Stimulated activated CD4-positive, alpha-beta T cell treated with anti-CD3 and anti-CD28 coated beads, Interleukin-1b, Interleukin-23, amount 100 ng/mL, for 4 hours (primary cell): ENCODE measurements at regions not wholly inside any gene's neighbourhood (a gene's known extent, or its start where the extent isn't known, plus 50 kb on each side); places are given as distances from the start of the nearest gene placed in this dataset.
"Not testable (repeated sequence)": the region's sequence is repeated elsewhere in the genome, so short reads cannot be mapped to it uniquely, and the experiment has no call there.

Experiments
- DNase-seq, 2 donors: peaks; one replicate each; pipeline ENCODE4 v3.0.0-alpha.2; 2020; ENCODE audit warnings: low read depth in 2 of 2

DNA sequence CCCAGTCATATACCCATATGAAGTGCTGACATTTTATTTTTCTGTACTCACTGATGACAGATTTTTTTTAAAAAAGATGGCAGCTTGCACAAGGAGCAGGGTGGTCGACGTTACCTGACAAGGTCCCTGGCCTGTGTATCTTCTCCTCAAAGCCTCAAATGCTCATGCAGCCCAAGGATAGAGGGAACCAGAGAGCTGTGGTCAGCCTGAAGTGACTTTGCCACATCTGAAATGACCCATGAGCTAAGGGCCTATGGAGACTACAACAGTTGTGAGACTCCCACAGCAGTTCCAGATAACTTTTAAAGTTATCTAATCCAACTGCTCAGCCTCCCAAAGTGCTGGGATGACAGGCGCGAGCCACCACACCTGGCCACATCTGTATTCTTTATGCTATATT lies 131.1 kb downstream of the GLUL start:
- no peak for DNase-seq

DNA sequence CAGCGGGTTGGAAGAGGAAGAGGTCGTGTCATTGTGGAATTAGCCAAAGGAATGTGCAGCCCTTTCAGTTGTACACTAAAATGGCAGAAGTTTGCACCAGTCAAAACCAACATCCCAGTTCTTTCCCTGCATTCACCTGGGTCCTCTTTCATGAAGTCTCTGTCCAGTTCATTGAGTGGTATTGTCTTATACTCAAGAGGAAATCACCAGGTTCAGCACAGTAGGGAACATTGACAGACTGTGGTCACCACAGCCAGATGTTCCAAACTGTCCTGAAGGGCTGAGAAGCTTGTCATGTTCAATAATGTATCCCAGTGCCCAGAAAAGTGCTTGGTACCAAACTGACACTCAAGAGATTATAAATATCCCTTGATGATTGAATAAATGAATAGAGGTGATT lies 131.6 kb downstream of the GLUL start:
- DNase-seq, result no peak

DNA sequence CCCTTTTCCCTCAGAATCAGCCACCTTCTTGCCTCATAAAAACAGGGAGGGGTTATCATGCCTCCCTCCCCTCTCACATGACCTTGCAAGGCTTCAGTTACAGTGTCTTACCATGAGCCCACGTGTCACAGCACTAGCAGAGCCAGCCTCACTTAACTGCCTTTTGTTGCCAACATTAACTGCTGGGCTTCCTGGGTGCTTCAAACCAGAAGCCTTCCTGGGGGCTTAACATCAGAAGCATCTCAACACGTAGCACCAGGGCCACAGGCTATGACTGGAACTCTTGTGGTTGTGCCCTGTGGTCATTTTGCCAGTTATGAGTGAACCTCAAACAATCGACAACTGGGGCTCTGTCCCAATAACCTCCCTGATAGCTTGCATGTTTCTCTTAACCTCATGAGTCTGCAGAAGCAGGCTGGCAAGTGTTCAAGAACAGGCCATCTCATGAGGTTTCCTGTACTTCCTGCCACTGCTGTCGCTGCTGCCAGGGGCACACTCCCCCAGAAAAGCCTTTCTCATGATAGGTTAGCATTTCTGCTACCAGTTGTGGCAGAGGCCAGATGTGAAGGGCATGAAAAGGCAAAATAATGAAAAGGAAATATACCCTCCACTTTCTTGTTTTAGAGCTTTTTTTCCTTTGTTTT lies 132.2 kb downstream of the GLUL start:
- DNase-seq, result peak in 1 of 2 donors; percentile 8

DNA sequence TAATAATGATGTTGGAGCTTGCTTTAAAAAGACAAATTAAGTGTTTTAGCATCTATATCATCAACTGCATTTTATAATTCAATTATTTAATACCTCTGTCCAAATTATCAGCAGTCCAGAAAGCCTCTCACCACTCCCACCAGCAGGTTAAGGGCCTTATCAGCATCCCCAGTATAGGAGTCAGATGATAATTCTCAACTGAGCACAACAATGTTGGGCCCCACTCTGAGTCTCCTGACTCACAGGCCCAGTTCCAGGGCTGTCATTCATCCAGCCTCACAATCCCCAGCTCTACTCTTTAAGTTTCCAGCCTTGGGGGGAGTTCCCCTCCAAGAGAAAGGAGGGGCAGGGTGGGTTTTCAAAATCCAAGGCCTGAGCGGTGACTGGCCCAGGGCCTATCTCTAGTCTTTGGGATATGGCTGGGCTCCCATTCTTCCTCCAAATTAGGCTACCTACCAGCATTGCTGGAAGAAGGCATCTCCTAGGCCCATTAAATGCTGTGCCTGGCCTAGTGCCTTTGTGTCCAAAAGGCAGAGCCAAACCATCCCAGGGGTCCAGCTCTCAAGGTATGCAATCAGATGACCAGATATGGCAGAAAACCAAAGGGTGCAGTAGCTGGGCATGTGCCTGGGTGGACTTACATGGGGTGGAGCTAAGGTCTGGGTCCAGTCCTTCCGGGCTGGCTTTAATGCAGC lies 134.1 kb downstream of the GLUL start:
- no peak for DNase-seq

DNA sequence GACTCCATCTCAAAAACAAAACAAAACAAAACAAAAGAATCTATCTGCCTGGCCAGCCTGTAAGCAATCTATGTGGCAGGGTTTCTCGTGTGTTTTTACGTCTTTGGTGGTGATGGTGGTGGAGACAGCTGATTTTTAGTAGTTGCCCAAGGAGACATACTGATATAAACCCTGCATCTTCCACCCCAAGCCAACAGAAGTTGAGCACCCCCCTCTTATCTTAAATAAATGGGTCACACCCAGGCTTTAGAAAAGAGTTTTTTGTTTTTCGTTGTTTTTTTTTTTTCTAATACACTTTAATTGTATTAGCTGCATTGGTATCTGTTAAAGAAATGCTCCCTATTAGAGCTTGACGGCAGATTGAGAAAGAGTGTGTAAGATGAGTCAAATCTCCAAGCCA lies 134.7 kb downstream of the GLUL start:
- no peak for DNase-seq

DNA sequence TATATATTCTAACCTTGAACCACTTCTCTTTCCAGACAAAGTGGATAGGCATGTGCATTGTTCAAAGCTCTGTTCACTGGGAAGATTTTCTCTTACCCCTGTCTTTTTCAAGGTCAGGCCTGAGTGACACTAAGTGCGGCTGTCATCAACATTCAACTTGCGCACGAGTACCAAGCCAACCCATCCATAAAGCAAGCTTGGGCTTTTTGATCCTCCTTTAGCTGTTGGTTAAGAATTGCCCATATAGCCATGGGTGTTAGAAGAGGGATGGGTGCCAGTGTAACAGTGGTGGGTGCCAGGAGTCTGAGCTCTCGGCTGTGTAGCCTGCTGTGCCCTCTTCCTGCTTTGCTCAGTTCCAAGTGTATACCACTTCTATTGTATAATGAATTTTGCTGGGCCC lies 136.1 kb downstream of the GLUL start:
- DNase-seq, result no peak

DNA sequence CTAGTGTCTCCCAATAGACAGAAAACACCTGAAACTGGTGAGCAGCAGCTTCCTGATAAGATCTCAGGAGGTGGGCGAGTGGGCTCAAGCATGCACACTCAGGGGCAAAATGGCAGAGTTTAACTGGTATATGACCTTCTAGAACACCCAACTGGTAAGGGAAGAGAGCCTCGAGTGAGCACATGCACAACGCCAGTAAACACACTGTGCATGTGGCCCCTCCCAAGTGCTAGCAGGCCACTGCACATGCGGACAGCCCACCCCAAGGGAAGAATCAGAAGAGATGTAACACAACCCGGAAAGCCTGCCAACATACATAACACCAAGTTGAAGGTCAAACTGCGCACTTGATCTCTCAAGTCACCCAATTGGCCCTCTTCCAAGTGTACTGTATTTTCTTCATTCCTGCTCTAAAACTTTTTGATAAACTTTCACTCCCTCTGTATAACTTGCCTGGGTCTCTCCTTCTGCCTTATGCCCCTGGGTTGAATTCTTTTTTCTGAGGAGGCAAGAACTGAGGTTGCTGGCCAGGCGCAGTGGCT lies 138.2 kb downstream of the GLUL start:
- DNase-seq, result no peak

DNA sequence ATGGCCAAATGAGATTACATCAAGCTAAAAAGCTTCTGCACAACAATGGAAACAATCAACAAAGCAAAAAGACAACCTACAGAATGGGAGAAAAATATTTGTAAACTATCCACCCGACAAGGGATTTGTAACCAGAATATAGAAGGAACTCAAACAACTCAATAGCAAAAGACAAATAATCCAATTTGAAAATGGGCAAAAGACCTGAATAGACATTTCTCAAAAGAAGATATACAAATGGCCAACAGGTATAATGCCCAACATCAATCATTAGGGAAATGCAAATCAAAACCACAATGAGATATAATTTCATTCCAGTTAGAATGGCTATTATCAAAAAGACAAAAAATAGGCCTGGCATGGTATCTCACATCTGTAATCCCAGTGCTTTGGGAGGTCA lies 140.0 kb downstream of the GLUL start:
- DNase-seq, result no peak

DNA sequence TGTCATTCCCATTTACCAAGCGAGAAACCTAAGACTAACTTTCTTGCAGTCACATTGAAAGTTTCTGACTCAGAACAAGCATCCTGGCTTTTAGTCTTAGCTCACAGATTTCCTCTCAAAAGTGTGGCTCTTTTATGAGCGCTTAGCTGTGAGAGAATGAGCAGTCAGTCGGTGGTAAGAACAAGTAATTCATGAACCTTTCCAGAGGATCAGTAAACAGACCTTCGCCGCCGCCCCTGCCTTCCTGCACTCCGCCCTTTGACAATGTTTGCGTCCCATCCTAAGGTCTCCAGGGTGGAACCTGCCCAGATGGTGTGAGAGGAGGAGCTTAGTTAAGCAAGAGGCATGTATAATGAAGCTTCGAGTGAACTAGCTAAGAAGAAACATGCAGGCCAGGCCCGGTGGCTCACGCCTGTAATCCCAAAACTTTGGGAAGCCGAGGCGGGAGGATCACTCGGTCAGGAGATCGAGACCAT lies 142.4 kb downstream of the GLUL start:
- no peak for DNase-seq

DNA sequence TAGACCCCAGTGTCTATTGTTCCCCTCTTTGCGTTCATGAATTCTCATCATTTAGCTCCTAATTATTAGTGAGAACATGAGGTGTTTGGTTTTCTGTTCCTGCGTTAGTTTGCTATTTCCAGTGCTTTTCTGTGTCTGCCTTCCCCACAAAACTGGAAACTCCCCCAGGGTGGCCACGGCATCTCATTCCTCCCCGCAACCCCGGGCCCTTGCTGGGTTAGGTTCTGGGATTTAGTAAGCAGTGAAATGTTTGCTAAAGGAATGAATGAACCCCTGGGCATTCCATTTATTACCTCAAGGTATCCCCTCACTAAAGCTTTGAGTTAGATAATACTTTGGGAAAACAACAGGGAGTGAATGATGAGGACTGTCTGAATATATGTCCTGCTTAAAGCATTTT lies 142.9 kb downstream of the GLUL start:
- no peak for DNase-seq

DNA sequence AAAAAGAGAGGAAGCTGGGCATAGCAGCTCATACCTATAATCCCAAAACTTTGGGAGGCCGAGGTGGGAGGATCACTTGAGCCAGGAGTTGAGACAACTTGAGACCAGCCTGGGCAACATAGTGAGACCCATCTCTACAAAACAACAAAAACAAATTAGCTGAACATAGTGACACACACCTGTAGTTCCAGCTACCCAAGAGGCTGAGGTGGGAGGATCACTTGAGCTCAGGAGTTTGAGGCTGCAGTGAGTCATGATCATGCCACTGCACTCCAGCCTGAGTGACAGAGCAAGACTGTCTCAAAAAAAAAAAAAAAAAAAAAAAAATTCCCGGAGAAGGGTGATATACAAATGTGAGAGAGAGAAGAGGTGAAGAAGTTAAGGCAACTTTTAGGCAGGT lies 143.8 kb downstream of the GLUL start:
- not testable (repeated sequence) for DNase-seq

DNA sequence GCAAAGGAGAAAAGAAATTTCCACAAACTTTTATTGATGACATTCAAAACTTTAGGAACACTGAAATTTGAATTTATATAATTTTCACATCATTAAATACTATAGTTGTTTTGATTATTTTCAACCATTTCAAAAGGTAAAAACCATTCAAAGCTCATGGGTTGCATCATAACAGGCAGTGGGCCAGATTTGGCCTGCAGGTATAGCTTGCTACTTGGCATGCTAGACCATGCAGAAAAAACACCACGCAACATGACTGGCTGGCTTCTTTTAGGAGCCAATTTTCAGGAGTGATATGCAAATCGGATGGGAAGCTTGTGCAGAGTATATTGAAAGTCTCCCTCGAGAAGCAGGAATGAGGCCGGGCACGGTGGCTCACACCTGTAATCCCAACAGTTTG lies 144.8 kb downstream of the GLUL start:
- DNase-seq, result no peak

DNA sequence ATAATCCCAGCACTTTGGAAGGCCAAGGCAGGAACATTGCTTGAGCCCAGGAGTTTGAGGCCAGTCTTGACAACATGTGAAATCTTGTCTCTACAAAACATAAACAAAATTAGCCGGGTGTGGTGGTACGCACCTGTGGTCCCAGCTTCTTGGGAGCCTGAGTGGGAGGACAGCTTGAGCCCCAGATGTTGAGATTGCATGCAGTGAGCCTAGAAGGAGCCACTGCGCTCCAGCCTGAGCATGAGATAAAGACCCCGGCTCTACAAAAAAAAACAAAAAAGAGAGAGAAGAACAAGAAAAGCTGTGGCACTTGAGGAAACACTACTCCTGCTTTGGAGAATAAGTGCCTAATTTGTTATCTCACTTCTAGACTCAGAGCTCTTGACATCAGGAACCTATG lies 146.6 kb downstream of the GLUL start:
- no peak for DNase-seq

DNA sequence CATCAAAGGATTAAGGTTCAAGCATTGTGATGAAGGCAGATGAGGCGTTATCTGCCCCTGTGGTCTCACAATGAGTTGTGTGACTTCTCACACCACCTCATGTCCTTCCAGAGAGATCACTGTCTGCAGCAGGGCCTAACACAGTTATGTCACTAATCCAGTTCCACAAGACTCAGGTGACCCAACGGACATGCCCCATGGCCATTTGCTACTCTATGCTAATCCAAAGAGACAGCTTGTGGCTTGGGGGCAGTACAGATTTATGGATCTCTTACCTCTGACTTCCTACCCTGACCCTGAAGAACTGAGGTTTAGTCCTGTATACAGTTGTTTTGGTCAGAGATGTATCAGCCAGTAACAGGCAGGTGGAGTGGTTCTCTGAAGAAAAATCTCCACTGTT lies 147.1 kb downstream of the GLUL start:
- DNase-seq, result no peak

DNA sequence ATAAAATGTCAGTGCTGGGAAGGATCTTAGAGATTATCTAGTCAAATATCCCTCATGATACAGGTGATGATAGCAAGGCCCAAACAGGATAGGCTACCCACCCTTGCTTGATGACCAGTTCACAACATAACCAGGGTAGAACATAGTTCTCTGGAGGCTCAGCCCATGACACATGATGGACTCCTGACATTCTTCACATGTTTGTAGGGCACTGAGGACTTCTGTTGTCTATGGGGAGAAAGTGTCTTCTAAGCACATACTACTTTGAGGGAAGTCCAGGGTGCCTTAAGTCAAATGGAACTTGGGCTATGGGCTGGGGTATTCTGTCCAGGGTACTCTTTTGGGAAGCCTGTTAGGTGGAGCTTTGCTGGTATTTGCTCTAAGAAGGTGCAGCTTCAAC lies 148.9 kb downstream of the GLUL start:
- no peak for DNase-seq

DNA sequence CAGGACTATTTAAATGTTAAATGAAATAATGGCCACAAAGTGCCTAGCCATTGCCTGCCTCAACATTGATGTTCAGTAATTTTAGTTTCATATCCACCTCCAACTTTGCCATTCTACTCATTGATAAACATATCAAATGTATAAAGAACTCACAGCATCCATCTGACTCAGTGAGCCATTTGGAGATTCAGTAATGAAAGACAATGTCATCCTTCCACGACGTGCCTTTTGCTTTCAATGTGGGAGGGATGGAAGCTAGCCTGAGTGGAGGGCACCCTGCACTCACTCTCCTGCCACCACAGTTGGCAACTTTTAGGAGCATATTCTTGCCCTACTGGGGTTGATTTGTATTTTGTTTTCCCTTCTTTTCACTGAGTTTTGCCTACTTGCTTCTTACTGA lies 151.5 kb downstream of the GLUL start:
- no peak for DNase-seq

DNA sequence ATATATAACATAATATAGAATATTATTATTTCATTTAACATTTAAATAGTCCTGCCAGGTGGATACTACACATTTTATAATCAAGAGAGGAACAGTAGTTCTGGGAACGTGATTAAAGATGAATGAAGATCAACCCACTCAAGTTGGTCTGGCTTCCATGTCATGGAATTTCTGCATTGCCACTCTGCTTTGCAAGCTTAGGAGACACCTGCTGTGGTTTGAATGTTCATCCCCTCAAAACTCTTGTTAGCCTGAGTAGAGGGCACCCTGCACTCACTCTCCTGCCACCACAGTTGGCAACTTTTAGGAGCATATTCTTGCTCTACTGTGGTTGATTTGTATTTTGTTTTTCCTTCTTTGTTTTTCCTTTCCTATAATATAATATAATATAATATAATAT lies 153.2 kb downstream of the GLUL start:
- no peak for DNase-seq

DNA sequence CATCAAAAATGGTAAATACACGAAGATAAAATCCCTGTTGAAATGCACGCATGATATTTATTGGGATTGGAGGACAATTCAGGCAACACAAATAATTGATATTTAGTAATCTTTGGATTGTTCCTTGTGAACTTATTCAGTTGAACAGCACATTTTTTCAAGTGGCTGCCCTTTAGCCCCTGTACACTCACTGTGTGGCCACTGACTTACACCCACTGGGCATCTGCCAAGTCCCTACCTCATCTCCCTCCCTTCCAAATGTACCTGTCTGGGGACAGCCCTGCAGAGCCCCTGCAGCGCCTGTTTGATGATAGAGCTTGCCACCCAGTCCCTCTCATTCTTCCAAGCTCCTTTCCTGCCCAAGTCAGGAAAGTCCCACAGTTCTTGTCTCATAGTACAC lies 154.3 kb downstream of the GLUL start:
- DNase-seq, result no peak

DNA sequence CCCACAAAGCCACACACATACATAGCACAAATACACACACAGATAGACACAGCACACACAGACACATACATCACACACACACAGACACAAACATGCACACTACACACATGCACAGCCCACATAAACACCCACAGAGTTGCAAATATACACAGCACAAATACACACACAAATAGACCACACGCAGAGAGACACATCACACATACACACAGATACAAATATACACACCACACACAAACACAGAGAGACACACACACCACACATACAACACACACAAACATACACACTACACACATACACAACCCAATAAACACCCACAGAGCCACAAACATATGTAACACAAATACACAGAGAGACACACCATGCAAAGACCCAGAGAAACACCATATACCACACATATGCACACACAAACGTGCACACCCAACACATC lies 154.9 kb downstream of the GLUL start:
- no peak for DNase-seq

DNA sequence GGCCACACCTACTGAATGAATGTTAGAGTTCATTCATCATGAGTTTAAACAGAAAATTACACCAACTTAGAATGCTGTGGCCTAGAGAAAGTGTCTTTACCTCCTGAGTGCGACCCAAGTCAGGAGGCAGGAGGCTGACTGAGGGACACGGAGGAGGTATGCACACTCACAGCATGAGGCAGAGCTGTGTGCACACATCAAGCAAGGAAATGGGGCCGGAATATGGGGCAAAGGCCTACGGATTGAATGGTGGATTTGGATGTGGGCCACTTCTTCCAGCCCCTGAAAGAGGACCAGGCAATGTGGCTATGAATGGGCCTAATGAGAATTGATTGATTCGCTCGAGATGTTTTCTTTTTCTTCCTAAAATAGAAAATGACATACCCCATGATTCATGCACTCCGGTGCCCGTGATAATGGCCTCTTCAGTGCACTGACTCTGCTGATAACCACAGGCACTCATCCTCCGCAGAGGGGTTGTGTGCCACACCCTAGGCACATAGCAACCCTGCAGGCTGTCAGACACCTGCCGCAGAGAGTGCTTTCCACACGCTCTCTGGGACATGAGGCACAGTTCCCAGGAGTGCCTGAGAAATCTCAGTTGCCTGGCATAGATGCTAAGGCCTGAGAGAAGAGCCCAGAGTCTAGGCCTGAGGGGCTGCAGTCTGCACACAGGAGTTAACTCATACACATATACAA lies 155.5 kb downstream of the GLUL start:
- DNase-seq, result no peak

DNA sequence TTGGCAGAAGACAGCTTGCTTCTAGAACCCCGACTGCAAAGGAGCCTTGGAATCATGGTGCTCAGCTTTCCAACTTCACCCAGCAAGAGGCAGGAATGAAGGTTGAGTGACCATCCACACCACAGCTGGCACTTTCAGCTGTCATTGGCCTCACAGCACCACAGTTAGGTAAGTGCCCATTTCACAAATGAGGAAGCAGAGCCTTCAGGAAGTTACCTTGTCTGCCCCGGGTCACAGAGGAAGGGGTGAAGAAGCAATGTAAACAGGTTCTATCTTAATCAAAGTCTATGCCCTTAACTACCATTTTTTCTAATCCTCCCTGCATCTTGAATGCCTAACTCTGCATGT lies 156.0 kb downstream of the GLUL start:
- no peak for DNase-seq

DNA sequence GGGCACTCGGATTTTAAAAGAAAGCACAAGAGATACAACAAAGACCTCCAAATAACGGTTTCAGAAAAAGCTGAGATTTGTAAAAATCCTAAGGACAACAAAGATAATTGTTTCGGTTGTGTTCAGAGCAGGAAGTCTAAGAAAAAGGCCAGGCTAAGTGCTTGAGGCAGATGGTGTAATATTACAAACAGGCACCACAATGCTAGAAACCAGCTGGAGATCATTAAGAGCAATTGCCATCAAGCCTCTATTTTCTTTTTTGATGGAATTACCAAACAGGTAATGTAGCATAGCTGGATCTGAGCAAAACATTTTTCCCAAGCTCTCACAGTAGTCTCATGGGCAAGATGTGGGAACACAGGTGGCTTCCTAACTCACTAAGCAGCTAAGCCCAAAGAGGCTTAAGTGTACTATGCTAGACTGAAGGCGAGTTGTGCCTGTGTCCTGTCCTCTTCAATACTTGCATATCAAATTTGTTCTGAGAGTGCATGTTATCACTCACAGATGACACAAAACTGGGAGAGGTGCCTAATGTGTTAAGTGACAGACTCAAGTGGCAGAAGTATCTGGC lies 161.6 kb downstream of the GLUL start:
- DNase-seq, result no peak

DNA sequence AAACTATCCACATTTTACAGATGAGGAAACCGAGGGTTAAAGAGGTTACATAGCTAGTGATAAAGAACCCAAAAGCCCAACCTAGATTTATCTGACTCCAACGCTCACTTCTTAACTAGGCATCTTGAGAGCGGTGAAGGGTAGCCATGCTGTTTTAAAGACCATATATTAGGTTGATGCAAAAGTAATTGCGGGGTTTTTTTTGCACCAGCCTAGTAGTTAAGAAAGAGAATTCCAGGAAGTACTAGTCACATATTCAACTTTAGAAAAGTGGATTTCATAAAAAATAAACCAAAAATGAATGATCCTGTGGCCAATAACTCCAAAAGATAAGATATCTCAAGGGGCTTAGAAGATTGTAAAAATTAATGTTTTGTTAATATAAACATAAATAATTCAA lies 162.1 kb downstream of the GLUL start:
- no peak for DNase-seq
